ENCODE measurements at regions not wholly inside any gene's neighbourhood (a gene's known extent, or its start where the extent isn't known, plus 50 kb on each side); places are given as distances from the start of the nearest gene placed in this dataset.
"Not testable (repeated sequence)": the region's sequence is repeated elsewhere in the genome, so short reads cannot be mapped to it uniquely, and the experiment has no call there.

- H3K4me1 ChIP-seq (ENCODE audit: control insufficient read depth in 2 of 2, insufficient read depth in 2 of 2, low read length in 2 of 2); H3K27ac Mint-ChIP-seq; H3K36me3 ChIP-seq (ENCODE audit: control insufficient read depth in 2 of 3, insufficient read depth in 3 of 3, low read length in 3 of 3); DNase-seq; H3K4me3 ChIP-seq (ENCODE audit: low read length); CTCF ChIA-PET; H3K4me1 Mint-ChIP-seq; intact Hi-C loops (cut with micrococcal nuclease); POLR2A ChIA-PET; H3K9me3 ChIP-seq (ENCODE audit: control insufficient read depth in 2 of 3, low read length in 3 of 3); H3K27ac ChIP-seq (ENCODE audit: low read depth, low read length); H3K4me3 Mint-ChIP-seq; ATAC-seq; H3K27me3 ChIP-seq (ENCODE audit: control insufficient read depth in 2 of 2, insufficient read depth in 2 of 2, low read length in 2 of 2); H3K36me3 Mint-ChIP-seq: not testable (repeated sequence)
- Mint-ChIP-seq H3K9me3 (peaks cover 0 to 13% (median 6%) of the 10 kb centered on the region in 11 donors), H3K27me3 (peaks cover 0 to 11% (median 4%) of the 10 kb centered on the region in 5 donors)
Observed at GRCh38 chr10:90233805-90234204, 532.4 kb downstream of the KIF20B start.

- H3K4me1 Mint-ChIP-seq = no peaks in the 10 kb centered on the region
- H3K9me3 Mint-ChIP-seq = peaks cover 0 to 8% (median 0%) of the 10 kb centered on the region in 11 donors
- H3K27me3 Mint-ChIP-seq = no peaks in the 10 kb centered on the region
- Histone ChIP-seq H3K9me3 (ENCODE audit: control insufficient read depth in 2 of 3, low read length in 3 of 3) (no peaks in the 10 kb centered on the region), H3K27ac (ENCODE audit: low read depth, low read length) (no peak overlapping the region), H3K4me3 (ENCODE audit: low read length) (no peak overlapping the region), H3K4me1 (ENCODE audit: control insufficient read depth in 2 of 2, insufficient read depth in 2 of 2, low read length in 2 of 2) (no peaks in the 10 kb centered on the region), H3K27me3 (ENCODE audit: control insufficient read depth in 2 of 2, insufficient read depth in 2 of 2, low read length in 2 of 2) (no peaks in the 10 kb centered on the region), H3K36me3 (ENCODE audit: control insufficient read depth in 2 of 3, insufficient read depth in 3 of 3, low read length in 3 of 3) (no peaks in the 10 kb centered on the region)
- ATAC-seq (no peak), DNase-seq (no peak)
- CTCF ChIA-PET = no interaction called here
- no peaks in the 10 kb centered on the region for H3K36me3 Mint-ChIP-seq
- no peak overlapping the region for H3K4me3 Mint-ChIP-seq
- POLR2A ChIA-PET = no interaction called here
- intact Hi-C loops (cut with micrococcal nuclease) = no loop called here
- H3K27ac Mint-ChIP-seq = no peak overlapping the region
Observed at GRCh38 chr10:90245623-90246022, 544.2 kb downstream of the KIF20B start.

GRCh38 chr10:90250784-90251183, 549.4 kb downstream of the KIF20B start:
- H3K4me1 Mint-ChIP-seq; H3K4me3 ChIP-seq (ENCODE audit: low read length); H3K27me3 Mint-ChIP-seq; H3K4me3 Mint-ChIP-seq; H3K27ac Mint-ChIP-seq; H3K27ac ChIP-seq (ENCODE audit: low read depth, low read length); H3K36me3 ChIP-seq (ENCODE audit: control insufficient read depth in 2 of 3, insufficient read depth in 3 of 3, low read length in 3 of 3); POLR2A ChIA-PET; DNase-seq; intact Hi-C loops (cut with micrococcal nuclease); H3K4me1 ChIP-seq (ENCODE audit: control insufficient read depth in 2 of 2, insufficient read depth in 2 of 2, low read length in 2 of 2); ATAC-seq; H3K9me3 ChIP-seq (ENCODE audit: control insufficient read depth in 2 of 3, low read length in 3 of 3); H3K36me3 Mint-ChIP-seq; CTCF ChIA-PET; H3K27me3 ChIP-seq (ENCODE audit: control insufficient read depth in 2 of 2, insufficient read depth in 2 of 2, low read length in 2 of 2): not testable (repeated sequence)
- H3K9me3 Mint-ChIP-seq = peaks cover 0 to 11% (median 2%) of the 10 kb centered on the region in 11 donors

DNA sequence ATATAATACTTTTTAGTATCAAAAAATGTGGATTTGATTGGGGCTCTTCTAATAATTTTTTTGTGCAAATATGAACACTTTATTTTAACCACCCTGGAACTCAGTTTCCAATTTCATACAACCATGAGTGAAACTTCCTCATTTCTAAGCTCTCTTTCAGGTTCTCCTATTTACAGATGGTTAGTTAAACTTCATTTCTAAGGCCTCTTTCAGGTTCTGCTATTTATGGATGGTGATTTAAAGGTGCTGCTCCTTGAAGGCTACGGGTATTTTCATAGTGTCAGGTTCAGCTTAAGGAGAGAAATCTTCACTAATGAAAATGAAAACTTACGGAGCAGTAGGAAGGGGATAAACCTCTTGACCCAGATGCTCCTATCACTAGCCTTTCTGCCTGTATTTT, 568.3 kb downstream of the KIF20B start:
- DNase-seq (no peak), ATAC-seq (no peak)
- H3K4me1 ChIP-seq (ENCODE audit: control insufficient read depth in 2 of 2, insufficient read depth in 2 of 2, low read length in 2 of 2) = no peaks in the 10 kb centered on the region
- POLR2A ChIA-PET = no interaction called here
- no peak overlapping the region for H3K4me3 ChIP-seq (ENCODE audit: low read length)
- H3K4me3 Mint-ChIP-seq = no peak overlapping the region
- H3K9me3 Mint-ChIP-seq = peaks cover 0 to 6% (median 3%) of the 10 kb centered on the region in 11 donors
- no peaks in the 10 kb centered on the region for H3K36me3 ChIP-seq (ENCODE audit: control insufficient read depth in 2 of 3, insufficient read depth in 3 of 3, low read length in 3 of 3)
- H3K27me3 Mint-ChIP-seq = peaks cover 0 to 2% (median 0%) of the 10 kb centered on the region in 5 donors
- no peak overlapping the region for H3K27ac Mint-ChIP-seq
- H3K9me3 ChIP-seq (ENCODE audit: control insufficient read depth in 2 of 3, low read length in 3 of 3) = no peaks in the 10 kb centered on the region
- H3K36me3 Mint-ChIP-seq = no peaks in the 10 kb centered on the region
- H3K27ac ChIP-seq (ENCODE audit: low read depth, low read length) = no peak overlapping the region
- intact Hi-C loops (cut with micrococcal nuclease) = no loop called here
- no peaks in the 10 kb centered on the region for H3K27me3 ChIP-seq (ENCODE audit: control insufficient read depth in 2 of 2, insufficient read depth in 2 of 2, low read length in 2 of 2)
- CTCF ChIA-PET = no interaction called here
- no peaks in the 10 kb centered on the region for H3K4me1 Mint-ChIP-seq

DNA sequence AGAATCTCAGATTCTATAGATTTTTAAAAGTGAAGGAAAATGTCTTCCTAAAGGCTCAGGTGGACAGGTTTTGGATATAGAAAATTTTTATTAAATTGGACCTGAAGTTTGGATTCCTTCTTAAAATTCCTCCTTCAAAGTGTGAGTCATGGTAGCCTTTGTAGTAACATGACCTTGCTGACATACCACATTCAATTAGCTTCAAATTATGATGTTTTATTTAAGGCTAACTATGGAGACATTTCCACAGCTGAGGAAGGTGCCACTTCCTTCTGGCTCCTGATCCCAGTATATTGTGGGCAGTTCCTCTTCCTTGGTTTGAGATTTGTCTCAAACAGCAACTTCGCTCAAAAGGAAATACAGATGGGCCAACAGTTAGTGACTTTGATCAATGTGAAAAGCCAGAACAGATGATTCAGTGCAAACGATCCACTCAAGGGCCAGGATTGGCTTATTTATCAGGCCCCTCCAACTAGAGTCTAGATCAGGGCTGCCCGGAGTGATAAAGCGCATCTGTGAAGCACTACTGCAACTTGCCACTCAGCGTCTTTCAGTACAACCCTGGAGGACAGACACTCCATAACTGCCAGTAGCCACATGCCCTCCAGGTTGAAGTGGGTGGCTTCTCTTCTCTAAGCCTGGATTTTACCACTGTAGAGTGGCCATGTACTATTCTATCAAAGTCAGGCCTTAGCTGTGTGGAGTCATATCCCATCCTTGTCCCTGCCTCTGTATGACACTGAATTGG, 573.5 kb downstream of the KIF20B start:
- no peak overlapping the region for H3K4me3 Mint-ChIP-seq
- intact Hi-C loops (cut with micrococcal nuclease) = no loop called here

DNA sequence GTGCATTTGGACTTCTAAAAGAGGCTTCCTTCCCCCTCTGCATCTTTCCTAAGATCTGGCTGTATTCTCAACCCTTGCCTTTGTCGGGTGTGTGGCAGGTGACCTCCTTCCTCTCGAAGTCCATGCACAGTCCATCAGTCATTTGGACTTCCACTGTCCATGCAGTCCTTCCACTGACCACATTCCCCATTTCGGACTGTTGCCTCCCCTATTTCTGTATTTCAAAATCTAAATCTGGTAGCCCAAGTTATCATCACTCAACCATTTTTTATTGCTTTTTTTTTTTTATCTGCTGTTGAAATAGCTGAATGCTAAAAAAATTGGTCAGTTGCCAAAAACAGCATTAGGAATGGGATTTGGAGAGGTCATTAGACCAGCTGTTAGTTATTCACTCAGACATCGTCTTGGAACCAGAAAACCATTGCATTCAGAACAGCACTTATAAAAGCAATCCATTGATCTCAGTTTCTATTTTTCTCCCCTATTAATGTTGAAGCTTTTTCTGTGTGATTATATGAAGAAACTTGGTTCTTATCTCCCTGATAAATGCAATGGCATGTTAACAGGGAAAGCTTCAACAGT, 575.6 kb downstream of the KIF20B start:
- DNase-seq (no peak), ATAC-seq (no peak)
- H3K4me3 ChIP-seq (ENCODE audit: low read length) = no peak overlapping the region
- no peak overlapping the region for H3K27ac ChIP-seq (ENCODE audit: low read depth, low read length)
- Mint-ChIP-seq H3K27ac (no peak overlapping the region), H3K27me3 (no peaks in the 10 kb centered on the region), H3K4me1 (no peaks in the 10 kb centered on the region), H3K4me3 (no peak overlapping the region), H3K9me3 (peaks cover 0 to 8% (median 0%) of the 10 kb centered on the region in 11 donors), H3K36me3 (no peaks in the 10 kb centered on the region)
- POLR2A ChIA-PET = no interaction called here
- intact Hi-C loops (cut with micrococcal nuclease) = no loop called here
- H3K27me3 ChIP-seq (ENCODE audit: control insufficient read depth in 2 of 2, insufficient read depth in 2 of 2, low read length in 2 of 2) = no peaks in the 10 kb centered on the region
- CTCF ChIA-PET = no interaction called here
- H3K4me1 ChIP-seq (ENCODE audit: control insufficient read depth in 2 of 2, insufficient read depth in 2 of 2, low read length in 2 of 2) = no peaks in the 10 kb centered on the region
- H3K36me3 ChIP-seq (ENCODE audit: control insufficient read depth in 2 of 3, insufficient read depth in 3 of 3, low read length in 3 of 3) = no peaks in the 10 kb centered on the region
- H3K9me3 ChIP-seq (ENCODE audit: control insufficient read depth in 2 of 3, low read length in 3 of 3) = no peaks in the 10 kb centered on the region

More for the DNA sequence above, 573.5 kb downstream of the KIF20B start:
- DNase-seq = no peak
- H3K4me3 ChIP-seq (ENCODE audit: low read length) = no peak overlapping the region
- CTCF ChIA-PET = no interaction called here
- no peaks in the 10 kb centered on the region for H3K36me3 ChIP-seq (ENCODE audit: control insufficient read depth in 2 of 3, insufficient read depth in 3 of 3, low read length in 3 of 3)
- Mint-ChIP-seq H3K27ac (no peak overlapping the region), H3K36me3 (no peaks in the 10 kb centered on the region), H3K27me3 (no peaks in the 10 kb centered on the region), H3K9me3 (peaks cover 0 to 8% (median 0%) of the 10 kb centered on the region in 11 donors), H3K4me1 (no peaks in the 10 kb centered on the region)
- POLR2A ChIA-PET = no interaction called here
- H3K4me1 ChIP-seq (ENCODE audit: control insufficient read depth in 2 of 2, insufficient read depth in 2 of 2, low read length in 2 of 2) = no peaks in the 10 kb centered on the region
- no peak overlapping the region for H3K27ac ChIP-seq (ENCODE audit: low read depth, low read length)
- no peaks in the 10 kb centered on the region for H3K27me3 ChIP-seq (ENCODE audit: control insufficient read depth in 2 of 2, insufficient read depth in 2 of 2, low read length in 2 of 2)
- ATAC-seq = no peak
- no peaks in the 10 kb centered on the region for H3K9me3 ChIP-seq (ENCODE audit: control insufficient read depth in 2 of 3, low read length in 3 of 3)

- ATAC-seq = no peak
- intact Hi-C loops (cut with micrococcal nuclease) = no loop called here
- no peak overlapping the region for H3K27ac ChIP-seq (ENCODE audit: low read depth, low read length)
- no peaks in the 10 kb centered on the region for H3K9me3 ChIP-seq (ENCODE audit: control insufficient read depth in 2 of 3, low read length in 3 of 3)
- no peak overlapping the region for H3K4me3 ChIP-seq (ENCODE audit: low read length)
- no peaks in the 10 kb centered on the region for H3K36me3 Mint-ChIP-seq
- POLR2A ChIA-PET = no interaction called here
- H3K36me3 ChIP-seq (ENCODE audit: control insufficient read depth in 2 of 3, insufficient read depth in 3 of 3, low read length in 3 of 3) = no peaks in the 10 kb centered on the region
- H3K27me3 ChIP-seq (ENCODE audit: control insufficient read depth in 2 of 2, insufficient read depth in 2 of 2, low read length in 2 of 2) = no peaks in the 10 kb centered on the region
- no peaks in the 10 kb centered on the region for H3K9me3 Mint-ChIP-seq
- CTCF ChIA-PET = no interaction called here
- H3K27ac Mint-ChIP-seq = no peak overlapping the region
- no peak for DNase-seq
- peaks cover 0 to 16% (median 0%) of the 10 kb centered on the region in 5 donors for H3K27me3 Mint-ChIP-seq
- no peaks in the 10 kb centered on the region for H3K4me1 ChIP-seq (ENCODE audit: control insufficient read depth in 2 of 2, insufficient read depth in 2 of 2, low read length in 2 of 2)
- no peaks in the 10 kb centered on the region for H3K4me1 Mint-ChIP-seq
- H3K4me3 Mint-ChIP-seq = no peak overlapping the region
Observed at GRCh38 chr10:90286406-90286805, 571.4 kb downstream of the HTR7 start.
